HG03354 (cell line): ENCODE measurements at regions not wholly inside any gene's neighbourhood (a gene's known extent, or its start where the extent isn't known, plus 50 kb on each side); places are given as distances from the start of the nearest gene placed in this dataset.
"Not testable (repeated sequence)": the region's sequence is repeated elsewhere in the genome, so short reads cannot be mapped to it uniquely, and the experiment has no call there.

Source experiments
- ATAC-seq: cut with Tn5 transposase; IDR thresholded peaks from one replicate; pipeline ENCODE4 v1.9.1; 2021; ENCODE audit warnings: mild to moderate bottlenecking; ENCODE audit not compliant: unreplicated experiment, poor library complexity, severe bottlenecking

- ATAC-seq = no peak
Observed at GRCh38 chr6:131336596-131336995, 201.3 kb downstream of the AKAP7 start.

- not testable (repeated sequence) for ATAC-seq
Observed at GRCh38 chr6:131346896-131347295, 211.6 kb downstream of the AKAP7 start.

- ATAC-seq = no peak
Observed at GRCh38 chr6:131348572-131348971, 213.3 kb downstream of the AKAP7 start.

DNA sequence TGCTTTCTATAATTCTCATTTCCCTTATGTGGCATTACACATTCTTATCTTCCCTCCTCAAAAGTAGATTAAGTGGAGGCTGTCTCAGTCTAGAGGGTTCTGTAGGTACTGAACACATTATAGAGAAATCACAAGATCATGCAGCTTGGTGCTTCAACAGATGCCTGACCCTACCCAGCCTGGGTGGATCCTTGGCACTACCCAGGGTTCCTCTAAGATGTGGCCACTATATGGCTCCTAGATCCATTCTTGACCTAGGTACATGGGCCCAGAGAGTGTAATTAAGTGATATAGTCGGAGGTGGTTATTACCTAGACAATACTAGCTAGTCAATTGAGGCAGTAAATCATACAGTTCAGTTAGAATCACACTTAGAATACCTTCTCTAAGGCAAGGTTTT is 213.9 kb downstream of the AKAP7 start:
- no peak for ATAC-seq

GRCh38 chr6:131353106-131353505 is 217.8 kb downstream of the AKAP7 start:
- no peak for ATAC-seq

GRCh38 chr6:131353876-131354275 is 218.6 kb downstream of the AKAP7 start:
- ATAC-seq = no peak

DNA sequence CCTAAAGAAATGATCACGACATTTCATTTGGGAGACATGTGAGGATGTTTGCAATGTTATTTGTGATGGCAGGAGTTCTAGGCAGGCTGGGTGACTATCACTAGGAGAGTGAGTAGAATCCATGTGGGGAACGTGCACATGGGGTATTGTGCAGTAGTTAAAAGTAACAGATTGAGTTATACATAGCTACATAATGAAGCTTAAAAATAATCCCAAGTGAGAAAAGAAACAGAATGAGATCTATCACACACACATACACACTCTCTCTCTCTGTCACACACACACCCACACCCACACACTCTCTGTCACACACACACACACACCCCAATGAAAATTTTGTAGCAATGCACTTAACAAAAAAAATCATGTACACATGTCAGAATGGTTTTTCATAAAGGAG is 218.7 kb upstream of the ARG1 start:
- no peak for ATAC-seq

DNA sequence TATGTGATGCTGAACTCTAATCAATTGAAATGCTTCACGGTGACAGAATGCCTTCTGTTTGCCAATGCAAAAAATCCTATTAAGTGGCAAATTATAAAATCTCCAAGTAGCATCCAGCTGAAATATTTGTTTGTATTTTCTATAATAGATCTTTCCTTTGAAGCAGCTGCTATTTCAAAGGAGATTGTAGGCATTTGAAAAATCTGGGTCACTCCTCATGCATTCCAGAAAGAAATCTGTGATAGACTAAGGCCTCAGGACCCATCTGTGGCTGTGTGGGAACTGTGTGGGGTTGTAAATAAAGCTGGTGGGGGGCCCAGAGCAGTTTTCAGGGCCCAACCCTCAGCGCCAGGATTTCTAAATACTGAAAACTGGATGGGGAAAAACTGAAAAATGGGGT is 216.9 kb upstream of the ARG1 start:
- no peak for ATAC-seq

DNA sequence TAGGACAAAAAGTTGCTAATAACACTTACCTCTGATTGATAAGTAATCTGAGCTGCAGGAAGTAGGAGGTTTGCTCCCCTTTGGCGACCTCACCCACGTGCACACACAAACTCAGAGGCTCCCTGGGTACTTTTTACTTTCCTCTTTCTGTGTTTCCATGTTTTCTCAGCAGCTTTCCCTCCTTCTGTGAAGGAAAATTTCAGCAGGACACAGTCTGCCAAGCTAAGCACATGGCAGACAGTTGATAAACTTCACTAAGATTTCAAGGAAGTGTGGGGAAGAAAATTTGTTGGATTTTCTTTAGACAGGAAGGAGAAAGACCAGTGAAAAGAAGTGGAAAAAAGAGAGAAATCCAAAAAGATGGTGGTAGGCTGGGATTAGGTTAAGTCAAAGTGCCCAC is 215.5 kb upstream of the ARG1 start:
- ATAC-seq = no peak

DNA sequence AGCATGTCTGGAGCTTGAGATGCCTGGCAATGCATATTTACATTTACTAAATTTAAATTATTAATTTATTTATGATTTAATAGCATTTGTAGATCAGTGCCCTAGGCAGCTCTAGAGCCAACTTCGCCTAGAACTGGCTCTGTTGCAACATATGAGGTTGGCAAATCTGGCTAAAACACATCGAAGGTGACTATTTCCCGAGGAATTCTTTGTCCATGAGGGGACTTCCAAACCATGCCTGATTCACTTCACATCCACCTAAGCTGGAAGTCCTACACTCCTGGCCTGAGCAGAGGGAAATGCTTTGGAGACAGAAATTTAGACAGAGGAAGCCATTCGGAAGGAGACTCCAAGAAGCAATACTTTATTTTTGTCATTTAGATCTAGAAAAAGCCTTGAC is 211.0 kb upstream of the ARG1 start:
- ATAC-seq = no peak

GRCh38 chr6:131362696-131363095 is 210.3 kb upstream of the ARG1 start:
- no peak for ATAC-seq

GRCh38 chr6:131363947-131364834 is 208.8 kb upstream of the ARG1 start:
- no peak for ATAC-seq

GRCh38 chr6:131366223-131366622 is 206.8 kb upstream of the ARG1 start:
- no peak for ATAC-seq

- ATAC-seq = no peak
Observed at GRCh38 chr6:131367206-131367873, 205.7 kb upstream of the ARG1 start.

- peak; percentile 83 for ATAC-seq
Observed at GRCh38 chr6:131368198-131368911, 204.7 kb upstream of the ARG1 start.

GRCh38 chr6:131372535-131372934 is 200.5 kb upstream of the ARG1 start:
- ATAC-seq = no peak

- ATAC-seq = no peak
Observed at GRCh38 chr6:131377112-131377705, 195.8 kb upstream of the ARG1 start.

GRCh38 chr6:131378874-131379273 is 194.2 kb upstream of the ARG1 start:
- ATAC-seq = no peak

DNA sequence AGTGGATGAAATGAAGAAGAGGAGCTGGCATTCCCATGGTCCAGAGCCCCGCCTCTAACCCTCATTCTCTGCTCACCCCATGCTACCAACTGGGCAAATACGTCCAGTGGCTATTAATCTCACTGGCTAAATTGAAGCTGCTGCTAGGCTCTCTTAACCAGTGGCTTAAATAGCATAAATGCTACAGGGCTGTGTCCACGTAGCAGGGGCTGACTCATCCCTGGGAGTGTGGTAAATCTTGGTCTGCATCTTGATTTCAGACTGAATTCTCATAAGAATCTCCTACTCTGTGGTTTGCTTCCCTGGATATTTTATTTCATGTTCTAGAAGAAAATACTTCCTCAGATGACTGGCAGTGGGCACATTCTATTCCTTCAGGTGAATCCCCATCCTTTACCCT is 193.1 kb upstream of the ARG1 start:
- ATAC-seq = no peak

GRCh38 chr6:131381052-131381708 is 191.8 kb upstream of the ARG1 start:
- ATAC-seq = no peak
